NT2/D1 (cell line): ENCODE measurements at regions not wholly inside any gene's neighbourhood (a gene's known extent, or its start where the extent isn't known, plus 50 kb on each side); places are given as distances from the start of the nearest gene placed in this dataset.

Experiments used
- DNase-seq: peaks from one replicate; pipeline ENCODE4 v3.0.0-alpha.2; 2011; ENCODE audit warnings: low read depth, low spot score
- H3K27me3 ChIP-seq: 2 replicates; pipeline ENCODE4 v1.6.0; 2011; ENCODE audit warnings: mild to moderate bottlenecking; ENCODE audit not compliant: insufficient read length, insufficient read depth
- H3K36me3 ChIP-seq: 2 replicates; pipeline ENCODE4 v1.6.1; 2011; ENCODE audit warnings: mild to moderate bottlenecking, low read length, mixed read lengths; ENCODE audit not compliant: insufficient read depth, insufficient read length
- H3K4me1 ChIP-seq: 2 replicates; pipeline ENCODE4 v1.5.1; 2011; ENCODE audit not compliant: insufficient read depth, insufficient read length
- H3K4me3 ChIP-seq: 2 replicates; pipeline ENCODE4 v1.5.1; 2011; ENCODE audit warnings: low read depth; ENCODE audit not compliant: insufficient read length
- H3K9ac ChIP-seq: 2 replicates; pipeline ENCODE4 v1.6.0; 2011; ENCODE audit warnings: low read depth; ENCODE audit not compliant: insufficient read length
- H3K9me3 ChIP-seq: 2 replicates; pipeline ENCODE4 v1.5.1; 2011; ENCODE audit warnings: mild to moderate bottlenecking, low read length; ENCODE audit not compliant: insufficient read depth
- SUZ12 ChIP-seq: IDR thresholded peaks from 2 replicates; pipeline ENCODE4 v1.6.1; 2011; ENCODE audit not compliant: insufficient read length, insufficient read depth; ENCODE audit errors: extremely low read depth
- YY1 ChIP-seq: IDR thresholded peaks from 2 replicates; pipeline ENCODE4 v1.6.1; 2011; ENCODE audit not compliant: insufficient read length, insufficient read depth
- ZNF274 ChIP-seq: IDR thresholded peaks from 2 replicates; pipeline ENCODE4 v1.6.1; 2011; ENCODE audit warnings: mild to moderate bottlenecking, low read depth, low read length

- no peaks in the 10 kb centered on the region for H3K9me3 ChIP-seq
- no peak overlapping the region for H3K9ac ChIP-seq
- no peak overlapping the region for H3K4me3 ChIP-seq
- no peaks in the 10 kb centered on the region for H3K27me3 ChIP-seq
- H3K4me1 ChIP-seq, result no peaks in the 10 kb centered on the region
- no peaks in the 10 kb centered on the region for H3K36me3 ChIP-seq
- DNase-seq, result no peak
- no peak for TF ChIP-seq YY1
- no peak for TF ChIP-seq ZNF274
These were observed 620.2 kb downstream of the ANKRD7 start for GRCh38 chr7:118844748-118845147.

GRCh38 chr7:118845791-118846190, 621.3 kb downstream of the ANKRD7 start:
- H3K27me3 ChIP-seq, result no peaks in the 10 kb centered on the region
- DNase-seq, result no peak
- no peaks in the 10 kb centered on the region for H3K4me1 ChIP-seq
- TF ChIP-seq YY1 (no peak), ZNF274 (no peak), SUZ12 (no peak)
- no peaks in the 10 kb centered on the region for H3K9me3 ChIP-seq
- no peak overlapping the region for H3K9ac ChIP-seq
- H3K4me3 ChIP-seq, result no peak overlapping the region
- H3K36me3 ChIP-seq, result no peaks in the 10 kb centered on the region

- TF ChIP-seq SUZ12 (no peak), ZNF274 (no peak), YY1 (no peak)
These were observed 622.5 kb downstream of the ANKRD7 start for GRCh38 chr7:118846977-118847376.

GRCh38 chr7:118855290-118855689, 630.8 kb downstream of the ANKRD7 start:
- Histone ChIP-seq H3K4me1 (no peaks in the 10 kb centered on the region), H3K27me3 (no peaks in the 10 kb centered on the region), H3K4me3 (no peak overlapping the region), H3K9ac (no peak overlapping the region), H3K36me3 (no peaks in the 10 kb centered on the region), H3K9me3 (no peaks in the 10 kb centered on the region; the same call in 1 of the 2 replicates)
- no peak for TF ChIP-seq SUZ12
- no peak for DNase-seq

More at GRCh38 chr7:118846977-118847376, 622.5 kb downstream of the ANKRD7 start:
- Histone ChIP-seq H3K4me1 (no peaks in the 10 kb centered on the region), H3K36me3 (no peaks in the 10 kb centered on the region), H3K9ac (no peak overlapping the region), H3K27me3 (no peaks in the 10 kb centered on the region), H3K4me3 (no peak overlapping the region), H3K9me3 (no peaks in the 10 kb centered on the region)
- DNase-seq, result no peak

GRCh38 chr7:118858651-118859149, 634.2 kb downstream of the ANKRD7 start:
- no peaks in the 10 kb centered on the region for H3K4me1 ChIP-seq
- TF ChIP-seq ZNF274 (no peak), YY1 (no peak), SUZ12 (no peak)
- H3K9ac ChIP-seq, result no peak overlapping the region
- no peak for DNase-seq
- H3K36me3 ChIP-seq, result no peaks in the 10 kb centered on the region
- H3K4me3 ChIP-seq, result no peak overlapping the region
- no peaks in the 10 kb centered on the region for H3K27me3 ChIP-seq
- H3K9me3 ChIP-seq, result no peaks in the 10 kb centered on the region; the same call in 1 of the 2 replicates

GRCh38 chr7:118861581-118861980, 637.1 kb downstream of the ANKRD7 start:
- no peaks in the 10 kb centered on the region for H3K27me3 ChIP-seq
- no peaks in the 10 kb centered on the region; the same call in 1 of the 2 replicates for H3K9me3 ChIP-seq
- H3K36me3 ChIP-seq, result no peaks in the 10 kb centered on the region
- TF ChIP-seq YY1 (no peak), ZNF274 (no peak), SUZ12 (no peak)
- no peak overlapping the region for H3K9ac ChIP-seq
- no peak overlapping the region for H3K4me3 ChIP-seq
- no peak for DNase-seq
- H3K4me1 ChIP-seq, result no peaks in the 10 kb centered on the region

- no peaks in the 10 kb centered on the region for H3K4me1 ChIP-seq
- no peak for DNase-seq
- no peak overlapping the region for H3K4me3 ChIP-seq
- no peaks in the 10 kb centered on the region; the same call in 1 of the 2 replicates for H3K9me3 ChIP-seq
- H3K36me3 ChIP-seq, result no peaks in the 10 kb centered on the region
- no peak for TF ChIP-seq YY1
- TF ChIP-seq SUZ12, result no peak
- TF ChIP-seq ZNF274, result no peak
- no peaks in the 10 kb centered on the region for H3K27me3 ChIP-seq
- H3K9ac ChIP-seq, result no peak overlapping the region
These were observed 638.2 kb downstream of the ANKRD7 start for GRCh38 chr7:118862740-118863139.
